ENCODE measurements at regions not wholly inside any gene's neighbourhood (a gene's known extent, or its start where the extent isn't known, plus 50 kb on each side); places are given as distances from the start of the nearest gene placed in this dataset.

- Mint-ChIP-seq H3K4me3 (no peak overlapping the region), H3K4me1 (no peaks in the 10 kb centered on the region), H3K27ac (no peak overlapping the region), H3K36me3 (no peaks in the 10 kb centered on the region), H3K9me3 (no peaks in the 10 kb centered on the region), H3K27me3 (ENCODE audit: low read depth) (peaks cover 28% of the 10 kb centered on the region)
- TF ChIP-seq ZBTB43 (CRISPR knock-in tag; IDR thresholded peaks at IDR 0.05) = no peak
- TF ChIP-seq NFYB (CRISPR knock-in tag; conservative IDR thresholded peaks at IDR 0.05; ENCODE audit: low read depth) = no peak
- no peak for TF ChIP-seq ZNF671 (CRISPR knock-in tag; IDR thresholded peaks at IDR 0.05)
- no peak for TF ChIP-seq OVOL2 (CRISPR knock-in tag; IDR thresholded peaks at IDR 0.05; ENCODE audit: borderline replicate concordance)
- no peak for TF ChIP-seq GTF2I (CRISPR knock-in tag; conservative IDR thresholded peaks at IDR 0.05)
- TF ChIP-seq HMGXB4 (CRISPR knock-in tag; IDR thresholded peaks at IDR 0.05) = no peak
- TF ChIP-seq CTCF (IDR thresholded peaks at IDR 0.05) = no peak
- no peak for TF ChIP-seq JUN (CRISPR knock-in tag; IDR thresholded peaks at IDR 0.05)
- TF ChIP-seq NR2C2 (CRISPR knock-in tag; IDR thresholded peaks at IDR 0.05) = no peak
- no peak for TF ChIP-seq ZNF317 (CRISPR knock-in tag; IDR thresholded peaks at IDR 0.05; ENCODE audit: borderline replicate concordance, low read depth)
- no peak for TF ChIP-seq ZNF512 (CRISPR knock-in tag; IDR thresholded peaks at IDR 0.05; ENCODE audit: borderline replicate concordance)
- TF ChIP-seq ZNF396 (CRISPR knock-in tag; IDR thresholded peaks at IDR 0.05; ENCODE audit: borderline replicate concordance) = no peak
- TF ChIP-seq AR (CRISPR knock-in tag; IDR thresholded peaks at IDR 0.05) = no peak
- TF ChIP-seq ELF4 (CRISPR knock-in tag; IDR thresholded peaks at IDR 0.05; ENCODE audit: low read depth) = no peak
- no peak for TF ChIP-seq SP1 (CRISPR knock-in tag; conservative IDR thresholded peaks at IDR 0.05)
- TF ChIP-seq CREM (CRISPR knock-in tag; IDR thresholded peaks at IDR 0.05) = no peak
- TF ChIP-seq FOXK1 (CRISPR knock-in tag; IDR thresholded peaks at IDR 0.05) = no peak
- POLR2A ChIA-PET = no interaction called here
- DNase-seq (ENCODE audit: low spot score) (no peak), ATAC-seq (no peak)
- CTCF ChIA-PET = no interaction called here
Measured at GRCh38 chr5:77866198-77866597, 90.1 kb upstream of the TBCA start.

GRCh38 chr5:77864997-77865396 is 88.9 kb upstream of the TBCA start:
- DNase-seq (ENCODE audit: low spot score) (no peak), ATAC-seq (no peak)
- no peak for TF ChIP-seq ETV6 (CRISPR knock-in tag; IDR thresholded peaks at IDR 0.05)
- Mint-ChIP-seq H3K4me1 (no peaks in the 10 kb centered on the region), H3K4me3 (no peak overlapping the region), H3K9me3 (no peaks in the 10 kb centered on the region), H3K27ac (no peak overlapping the region), H3K27me3 (ENCODE audit: low read depth) (peaks cover 35% of the 10 kb centered on the region), H3K36me3 (no peaks in the 10 kb centered on the region)
- POLR2A ChIA-PET = no interaction called here
- CTCF ChIA-PET = no interaction called here
